Vagina (tissue), 2 donors: ENCODE measurements at regions not wholly inside any gene's neighbourhood (a gene's known extent, or its start where the extent isn't known, plus 50 kb on each side); places are given as distances from the start of the nearest gene placed in this dataset.

Experiments
- DNase-seq, 2 donors: peaks; one replicate each; pipeline ENCODE4 v3.0.0-alpha.2; 2017; ENCODE audit errors: extremely low spot score in 2 of 2
- H3K27ac ChIP-seq: fragments of 200-600 bp; sonication (generic); one replicate; pipeline ENCODE4 v1.5.1; 2019
- H3K27me3 ChIP-seq: fragments of 200-600 bp; sonication (generic); one replicate; pipeline ENCODE4 v1.5.1; 2019
- H3K36me3 ChIP-seq, 2 donors: fragments of 200-600 bp; sonication (generic); one replicate each; pipeline ENCODE4 v1.5.1; 2017 to 2019
- H3K4me1 ChIP-seq: fragments of 200-600 bp; sonication (generic); one replicate; pipeline ENCODE4 v1.5.1; 2019
- H3K4me3 ChIP-seq, 2 donors: fragments of 200-600 bp; sonication (generic); 1 replicate in 1 of 2; 2 replicates in 1 of 2; pipeline ENCODE4 v1.5.1; 2016 to 2019
- H3K9me3 ChIP-seq: fragments of 200-600 bp; sonication (generic); one replicate; pipeline ENCODE4 v1.5.1; 2019
- CTCF ChIP-seq, 3 experiments: fragments of 450-650 bp in 2 of 3; fragments of 200-600 bp in 1 of 3; sonication (generic) in 1 of 3; IDR thresholded peaks; one replicate each; pipeline ENCODE4 v1.5.1; 2017 to 2019; ENCODE audit warnings: antibody characterized with exemption in 3 of 3, mild to moderate bottlenecking in 2 of 3, moderate library complexity in 2 of 3
- POLR2A ChIP-seq, 2 donors: fragments of 450-650 bp; IDR thresholded peaks; one replicate each; pipeline ENCODE4 v1.6.1; 2017; ENCODE audit warnings: antibody characterized with exemption in 2 of 2, mild to moderate bottlenecking in 2 of 2, moderate library complexity in 2 of 2
- POLR2AphosphoS5 ChIP-seq, 2 donors: sonication (generic); formaldehyde crosslinking; IDR thresholded peaks; one replicate each; pipeline ENCODE4 v1.9.0; 2017; ENCODE audit warnings: antibody characterized with exemption in 2 of 2, mild to moderate bottlenecking in 2 of 2, low read depth in 1 of 2; ENCODE audit not compliant: insufficient read depth in 1 of 2
- intact Hi-C: fragments of 100-400 bp; cut with DNase I; formaldehyde crosslinking; loops from one replicate; pipeline ENCODE4 v1.15.1; 2023

- Histone ChIP-seq H3K36me3 (no peaks in the 10 kb centered on the region), H3K9me3 (no peaks in the 10 kb centered on the region), H3K4me1 (no peaks in the 10 kb centered on the region), H3K27ac (no peak overlapping the region), H3K4me3 (no peak overlapping the region), H3K27me3 (no peaks in the 10 kb centered on the region)
- no peak for TF ChIP-seq POLR2AphosphoS5 (IDR thresholded peaks at IDR 0.05; ENCODE audit: insufficient read depth in 1 of 2, low read depth in 1 of 2)
- TF ChIP-seq CTCF (IDR thresholded peaks at IDR 0.05) = no peak
- TF ChIP-seq POLR2A (IDR thresholded peaks at IDR 0.05) = no peak
- intact Hi-C loops = no loop called here
- DNase-seq = no peak
These were observed 342.5 kb downstream of the TEX29 start for GRCh38 chr13:111662895-111663294.

- intact Hi-C loops = no loop called here
- Histone ChIP-seq H3K27ac (no peak overlapping the region), H3K36me3 (no peaks in the 10 kb centered on the region), H3K27me3 (no peaks in the 10 kb centered on the region), H3K9me3 (no peaks in the 10 kb centered on the region), H3K4me1 (no peaks in the 10 kb centered on the region), H3K4me3 (no peak overlapping the region)
- DNase-seq = peak in 1 of 2 donors; percentile 58
- no peak for TF ChIP-seq POLR2A (IDR thresholded peaks at IDR 0.05)
- TF ChIP-seq CTCF (IDR thresholded peaks at IDR 0.05) = no peak
- TF ChIP-seq POLR2AphosphoS5 (IDR thresholded peaks at IDR 0.05; ENCODE audit: insufficient read depth in 1 of 2, low read depth in 1 of 2) = no peak
These were observed 343.1 kb downstream of the TEX29 start for GRCh38 chr13:111663505-111663904.

- no peaks in the 10 kb centered on the region for H3K27me3 ChIP-seq
- H3K9me3 ChIP-seq = no peaks in the 10 kb centered on the region
- H3K4me3 ChIP-seq = no peak overlapping the region
- DNase-seq = peak in 1 of 2 donors; percentile 55
- no peak overlapping the region for H3K27ac ChIP-seq
- H3K36me3 ChIP-seq = no peaks in the 10 kb centered on the region
- intact Hi-C loops = no loop called here
- no peaks in the 10 kb centered on the region for H3K4me1 ChIP-seq
- TF ChIP-seq POLR2A (IDR thresholded peaks at IDR 0.05) (no peak), POLR2AphosphoS5 (IDR thresholded peaks at IDR 0.05; ENCODE audit: insufficient read depth in 1 of 2, low read depth in 1 of 2) (no peak), CTCF (IDR thresholded peaks at IDR 0.05) (no peak)
These were observed 343.5 kb downstream of the TEX29 start for GRCh38 chr13:111663953-111664421.

GRCh38 chr13:111664696-111665095 lies 344.3 kb downstream of the TEX29 start:
- Histone ChIP-seq H3K4me1 (no peaks in the 10 kb centered on the region), H3K9me3 (no peaks in the 10 kb centered on the region), H3K36me3 (no peaks in the 10 kb centered on the region), H3K27ac (no peak overlapping the region), H3K27me3 (no peaks in the 10 kb centered on the region), H3K4me3 (no peak overlapping the region)
- no peak for TF ChIP-seq POLR2AphosphoS5 (IDR thresholded peaks at IDR 0.05; ENCODE audit: insufficient read depth in 1 of 2, low read depth in 1 of 2)
- no peak for TF ChIP-seq POLR2A (IDR thresholded peaks at IDR 0.05)
- TF ChIP-seq CTCF (IDR thresholded peaks at IDR 0.05) = no peak
- intact Hi-C loops = no loop called here
- DNase-seq = peak in 1 of 2 donors; percentile 64

- peak in 1 of 2 donors; percentile 82 for DNase-seq
- H3K27ac ChIP-seq = no peak overlapping the region
- no peak overlapping the region for H3K4me3 ChIP-seq
- no peaks in the 10 kb centered on the region for H3K36me3 ChIP-seq
- no peaks in the 10 kb centered on the region for H3K9me3 ChIP-seq
- intact Hi-C loops = no loop called here
- H3K27me3 ChIP-seq = no peaks in the 10 kb centered on the region
- TF ChIP-seq POLR2AphosphoS5 (IDR thresholded peaks at IDR 0.05; ENCODE audit: insufficient read depth in 1 of 2, low read depth in 1 of 2) (no peak), CTCF (IDR thresholded peaks at IDR 0.05) (no peak), POLR2A (IDR thresholded peaks at IDR 0.05) (no peak)
- H3K4me1 ChIP-seq = no peaks in the 10 kb centered on the region
These were observed 345.3 kb downstream of the TEX29 start for GRCh38 chr13:111665691-111666095.
